ENCODE measurements at regions not wholly inside any gene's neighbourhood (a gene's known extent, or its start where the extent isn't known, plus 50 kb on each side); places are given as distances from the start of the nearest gene placed in this dataset.

GRCh38 chr2:114091010-114091409, 201.1 kb downstream of the ACTR3 start:
- CTCF ChIA-PET, result no interaction called here
- TF ChIP-seq, protein P1, sequence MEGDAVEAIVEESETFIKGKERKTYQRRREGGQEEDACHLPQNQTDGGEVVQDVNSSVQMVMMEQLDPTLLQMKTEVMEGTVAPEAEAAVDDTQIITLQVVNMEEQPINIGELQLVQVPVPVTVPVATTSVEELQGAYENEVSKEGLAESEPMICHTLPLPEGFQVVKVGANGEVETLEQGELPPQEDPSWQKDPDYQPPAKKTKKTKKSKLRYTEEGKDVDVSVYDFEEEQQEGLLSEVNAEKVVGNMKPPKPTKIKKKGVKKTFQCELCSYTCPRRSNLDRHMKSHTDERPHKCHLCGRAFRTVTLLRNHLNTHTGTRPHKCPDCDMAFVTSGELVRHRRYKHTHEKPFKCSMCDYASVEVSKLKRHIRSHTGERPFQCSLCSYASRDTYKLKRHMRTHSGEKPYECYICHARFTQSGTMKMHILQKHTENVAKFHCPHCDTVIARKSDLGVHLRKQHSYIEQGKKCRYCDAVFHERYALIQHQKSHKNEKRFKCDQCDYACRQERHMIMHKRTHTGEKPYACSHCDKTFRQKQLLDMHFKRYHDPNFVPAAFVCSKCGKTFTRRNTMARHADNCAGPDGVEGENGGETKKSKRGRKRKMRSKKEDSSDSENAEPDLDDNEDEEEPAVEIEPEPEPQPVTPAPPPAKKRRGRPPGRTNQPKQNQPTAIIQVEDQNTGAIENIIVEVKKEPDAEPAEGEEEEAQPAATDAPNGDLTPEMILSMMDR (conservative IDR thresholded peaks at IDR 0.05; ENCODE audit: low read depth), result no peak
- H3K27ac ChIP-seq, result no peak overlapping the region
- DNase-seq (ENCODE audit: low spot score), result no peak
- POLR2A ChIA-PET (ENCODE audit: low non-redundant PET), result no interaction called here

DNA sequence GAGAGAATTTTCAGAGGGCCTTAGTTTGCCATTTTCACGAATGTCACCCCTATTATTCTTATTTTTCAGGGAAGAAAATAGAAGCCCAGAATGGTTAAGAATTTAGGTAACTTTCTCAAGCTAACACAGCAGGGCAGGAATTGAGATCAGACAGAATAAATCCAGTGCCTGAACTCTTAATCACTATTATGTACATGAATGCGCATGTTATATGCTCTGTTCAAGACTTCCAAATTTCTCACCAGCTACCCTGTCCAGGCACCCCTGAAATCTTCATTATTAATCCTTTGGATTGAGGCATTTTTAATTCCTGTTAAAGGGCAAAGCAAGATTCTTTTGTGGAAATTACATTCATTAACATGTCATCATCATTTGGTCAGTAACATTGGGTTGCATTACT, 218.4 kb downstream of the ACTR3 start:
- ChIA-PET POLR2A (ENCODE audit: low non-redundant PET) (no interaction called here), CTCF (no interaction called here)
- TF ChIP-seq, protein P1 (conservative IDR thresholded peaks at IDR 0.05; ENCODE audit: low read depth), result no peak
- DNase-seq (ENCODE audit: low spot score), result no peak
- H3K27ac ChIP-seq, result no peak overlapping the region

GRCh38 chr2:114108824-114109416, 219.0 kb downstream of the ACTR3 start:
- POLR2A ChIA-PET (ENCODE audit: low non-redundant PET), result no interaction called here
- CTCF ChIA-PET, result no interaction called here
- DNase-seq (ENCODE audit: low spot score), result no peak
- TF ChIP-seq, protein P1 (conservative IDR thresholded peaks at IDR 0.05; ENCODE audit: low read depth), result no peak
- no peak overlapping the region for H3K27ac ChIP-seq

DNA sequence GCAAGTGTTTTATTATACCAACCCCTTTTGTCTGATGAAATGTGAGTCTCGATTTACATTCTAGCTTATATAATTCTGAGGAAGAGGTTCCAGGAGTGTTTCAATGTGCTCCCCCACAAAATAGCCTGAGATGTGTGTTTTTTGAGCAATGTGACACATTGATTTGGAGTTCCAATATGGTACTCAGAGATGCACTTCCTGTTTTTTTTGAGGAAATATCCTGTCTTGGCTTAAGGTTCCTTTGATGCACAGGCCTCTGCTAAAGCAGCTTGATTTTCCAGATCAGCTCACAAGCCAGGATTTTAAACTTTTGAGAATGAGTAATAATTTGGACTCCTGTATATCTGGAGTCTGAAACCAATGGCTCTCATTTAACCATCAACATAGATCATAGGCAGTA, 221.4 kb downstream of the ACTR3 start:
- no peak overlapping the region for H3K27ac ChIP-seq
- ChIA-PET CTCF (interaction anchor here (0.7 to 1.0 kb wide), 2 partner anchors 12 to 381 kb away, joined by 3 to 4 read pairs; no protein-coding TSS in a partner anchor), POLR2A (ENCODE audit: low non-redundant PET) (no interaction called here)
- TF ChIP-seq, protein P1 (conservative IDR thresholded peaks at IDR 0.05; ENCODE audit: low read depth), result no peak
- DNase-seq (ENCODE audit: low spot score), result no peak

- ChIA-PET CTCF (interaction anchor here (0.7 kb wide), 1 partner anchor 421 kb away, joined by 4 read pairs; no protein-coding TSS in a partner anchor), POLR2A (ENCODE audit: low non-redundant PET) (no interaction called here)
- TF ChIP-seq, protein P1 (conservative IDR thresholded peaks at IDR 0.05; ENCODE audit: low read depth), result no peak
- no peak for DNase-seq (ENCODE audit: low spot score)
- no peak overlapping the region for H3K27ac ChIP-seq
Measured at GRCh38 chr2:114113518-114113917, 223.6 kb downstream of the ACTR3 start.

GRCh38 chr2:114118088-114118487, 228.2 kb downstream of the ACTR3 start:
- CTCF ChIA-PET, result no interaction called here
- POLR2A ChIA-PET (ENCODE audit: low non-redundant PET), result no interaction called here
- H3K27ac ChIP-seq, result no peak overlapping the region
- no peak for DNase-seq (ENCODE audit: low spot score)
- TF ChIP-seq, protein P1 (conservative IDR thresholded peaks at IDR 0.05; ENCODE audit: low read depth), result no peak

All from RWPE1 (cell line).